Vagina (tissue), 2 donors: ENCODE measurements at regions not wholly inside any gene's neighbourhood (a gene's known extent, or its start where the extent isn't known, plus 50 kb on each side); places are given as distances from the start of the nearest gene placed in this dataset.

Source experiments
- CTCF ChIP-seq, 3 experiments: fragments of 450-650 bp in 2 of 3; fragments of 200-600 bp in 1 of 3; sonication (generic) in 1 of 3; IDR thresholded peaks; one replicate each; pipeline ENCODE4 v1.5.1; 2017 to 2019; ENCODE audit warnings: antibody characterized with exemption in 3 of 3, mild to moderate bottlenecking in 2 of 3, moderate library complexity in 2 of 3
- POLR2A ChIP-seq, 2 donors: fragments of 450-650 bp; IDR thresholded peaks; one replicate each; pipeline ENCODE4 v1.6.1; 2017; ENCODE audit warnings: antibody characterized with exemption in 2 of 2, mild to moderate bottlenecking in 2 of 2, moderate library complexity in 2 of 2

- no peak for TF ChIP-seq CTCF (IDR thresholded peaks at IDR 0.05)
- TF ChIP-seq POLR2A (IDR thresholded peaks at IDR 0.05) = no peak
Measured at GRCh38 chr5:7269591-7270274, 126.2 kb upstream of the ADCY2 start.
